Activated CD4-positive, alpha-beta memory T cell treated with anti-CD3 and anti-CD28 coated beads, Interleukin-2, amount 10 ng/mL, durations not matched to agents 7 days and 5 days (primary cell): ENCODE measurements at regions not wholly inside any gene's neighbourhood (a gene's known extent, or its start where the extent isn't known, plus 50 kb on each side); places are given as distances from the start of the nearest gene placed in this dataset.

Experiments
- CTCF ChIA-PET: fragments of 350-600 bp; sonication (Branson Sonifier 250); formaldehyde crosslinking; loops from one replicate; lab custom pipeline; 2021; ENCODE audit warnings: antibody characterized with exemption, inconsistent platforms; lab: Charles Lee
- POLR2A ChIA-PET: fragments of 350-600 bp; sonication (Branson Sonifier 250); formaldehyde crosslinking; loops from one replicate; lab custom pipeline; 2021; ENCODE audit warnings: antibody characterized with exemption; lab: Charles Lee
- DNase-seq: peaks from one replicate; pipeline ENCODE4 v3.0.0-alpha.2; 2020
- H3K27ac Mint-ChIP-seq: one replicate; pipeline ENCODE4 v1.8.0; 2021; ENCODE audit warnings: mild to moderate bottlenecking, mixed read lengths
- H3K27me3 Mint-ChIP-seq: one replicate; pipeline ENCODE4 v1.8.0; 2021; ENCODE audit warnings: mixed read lengths
- H3K36me3 Mint-ChIP-seq: one replicate; pipeline ENCODE4 v1.8.0; 2021; ENCODE audit warnings: low read depth, mixed read lengths
- H3K4me1 Mint-ChIP-seq: one replicate; pipeline ENCODE4 v1.8.0; 2021; ENCODE audit warnings: mixed read lengths
- H3K4me3 Mint-ChIP-seq: one replicate; pipeline ENCODE4 v1.8.0; 2021; ENCODE audit warnings: mild to moderate bottlenecking, mixed read lengths
- H3K9me3 Mint-ChIP-seq: one replicate; pipeline ENCODE4 v1.8.0; 2021; ENCODE audit warnings: mixed read lengths

DNA sequence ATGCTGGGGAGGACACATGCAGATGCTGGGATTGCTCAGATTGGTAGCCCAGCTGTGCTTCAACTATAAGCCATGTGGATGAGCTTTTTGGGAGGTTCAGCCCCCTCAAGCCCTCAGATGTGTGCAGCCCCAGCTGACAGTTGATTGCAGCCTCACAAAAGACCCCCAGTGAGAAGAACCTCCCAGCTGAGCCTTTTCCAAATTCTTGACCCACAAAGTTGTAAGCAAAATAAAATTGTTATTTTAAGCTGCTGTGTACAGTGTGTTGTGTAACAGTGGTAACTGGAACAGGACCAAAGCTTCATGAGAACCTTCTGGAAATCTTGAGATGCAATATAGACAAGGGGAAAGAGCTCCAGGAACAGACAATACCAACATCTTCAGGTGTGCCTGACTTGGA is 156.8 kb upstream of the IRX3 start:
- Mint-ChIP-seq H3K36me3 (no peaks in the 10 kb centered on the region), H3K4me1 (no peaks in the 10 kb centered on the region), H3K27ac (no peak overlapping the region), H3K27me3 (no peaks in the 10 kb centered on the region), H3K4me3 (no peak overlapping the region), H3K9me3 (no peaks in the 10 kb centered on the region)
- CTCF ChIA-PET, result no interaction called here
- POLR2A ChIA-PET, result no interaction called here
- no peak for DNase-seq

GRCh38 chr16:54442864-54443263 is 156.3 kb upstream of the IRX3 start:
- no peaks in the 10 kb centered on the region for H3K4me1 Mint-ChIP-seq
- H3K27me3 Mint-ChIP-seq, result no peaks in the 10 kb centered on the region
- H3K9me3 Mint-ChIP-seq, result no peaks in the 10 kb centered on the region
- CTCF ChIA-PET, result no interaction called here
- no peak for DNase-seq
- no peak overlapping the region for H3K4me3 Mint-ChIP-seq
- H3K27ac Mint-ChIP-seq, result no peak overlapping the region
- POLR2A ChIA-PET, result no interaction called here
- no peaks in the 10 kb centered on the region for H3K36me3 Mint-ChIP-seq

- ChIA-PET POLR2A (no interaction called here), CTCF (no interaction called here)
- DNase-seq, result no peak
- Mint-ChIP-seq H3K4me1 (no peaks in the 10 kb centered on the region), H3K9me3 (peaks cover 3% of the 10 kb centered on the region), H3K4me3 (no peak overlapping the region), H3K36me3 (no peaks in the 10 kb centered on the region), H3K27me3 (no peaks in the 10 kb centered on the region), H3K27ac (no peak overlapping the region)
These were observed 151.9 kb upstream of the IRX3 start for GRCh38 chr16:54438469-54438868.

GRCh38 chr16:54437921-54438320 is 151.3 kb upstream of the IRX3 start:
- DNase-seq, result no peak
- no peaks in the 10 kb centered on the region for H3K36me3 Mint-ChIP-seq
- H3K27ac Mint-ChIP-seq, result no peak overlapping the region
- H3K4me1 Mint-ChIP-seq, result no peaks in the 10 kb centered on the region
- H3K4me3 Mint-ChIP-seq, result no peak overlapping the region
- CTCF ChIA-PET, result no interaction called here
- peaks cover 3% of the 10 kb centered on the region for H3K9me3 Mint-ChIP-seq
- POLR2A ChIA-PET, result no interaction called here
- H3K27me3 Mint-ChIP-seq, result no peaks in the 10 kb centered on the region

- POLR2A ChIA-PET, result no interaction called here
- no peaks in the 10 kb centered on the region for H3K27me3 Mint-ChIP-seq
- H3K36me3 Mint-ChIP-seq, result no peaks in the 10 kb centered on the region
- H3K4me3 Mint-ChIP-seq, result no peak overlapping the region
- H3K27ac Mint-ChIP-seq, result no peak overlapping the region
- no peaks in the 10 kb centered on the region for H3K4me1 Mint-ChIP-seq
- H3K9me3 Mint-ChIP-seq, result peaks cover 3% of the 10 kb centered on the region
- no peak for DNase-seq
- CTCF ChIA-PET, result no interaction called here
These were observed 150.8 kb upstream of the IRX3 start for GRCh38 chr16:54437401-54437800.

DNA sequence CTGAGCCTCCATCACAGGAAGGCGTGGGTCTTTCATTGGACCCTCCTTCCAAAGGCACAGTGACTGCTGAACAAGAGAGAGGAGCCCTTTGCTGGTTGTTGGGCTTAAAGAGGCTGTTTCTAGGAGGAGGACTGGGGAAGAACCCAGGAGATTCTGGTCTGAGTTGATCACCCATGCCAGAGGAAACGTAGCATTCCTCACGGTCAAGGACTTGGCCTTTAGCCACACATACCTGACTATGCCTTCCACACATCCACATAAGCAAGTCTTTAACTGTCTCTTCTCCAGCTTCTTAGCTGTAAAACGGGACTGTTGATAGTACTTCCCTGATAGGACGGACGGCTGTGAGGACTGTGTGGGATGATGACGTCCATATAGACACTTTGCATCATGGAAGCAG is 149.8 kb upstream of the IRX3 start:
- H3K4me1 Mint-ChIP-seq, result peaks cover 2% of the 10 kb centered on the region
- no peak overlapping the region for H3K27ac Mint-ChIP-seq
- no peak for DNase-seq
- H3K4me3 Mint-ChIP-seq, result no peak overlapping the region
- ChIA-PET POLR2A (no interaction called here), CTCF (no interaction called here)
- peaks cover 3% of the 10 kb centered on the region for H3K27me3 Mint-ChIP-seq
- H3K9me3 Mint-ChIP-seq, result peaks cover 3% of the 10 kb centered on the region
- H3K36me3 Mint-ChIP-seq, result no peaks in the 10 kb centered on the region

- CTCF ChIA-PET, result no interaction called here
- DNase-seq, result no peak
- Mint-ChIP-seq H3K36me3 (no peaks in the 10 kb centered on the region), H3K27ac (no peak overlapping the region), H3K4me3 (no peak overlapping the region), H3K9me3 (peaks cover 3% of the 10 kb centered on the region), H3K27me3 (peaks cover 15% of the 10 kb centered on the region), H3K4me1 (peaks cover 10% of the 10 kb centered on the region)
- POLR2A ChIA-PET, result no interaction called here
These were observed 148.3 kb upstream of the IRX3 start for GRCh38 chr16:54434859-54435258.

DNA sequence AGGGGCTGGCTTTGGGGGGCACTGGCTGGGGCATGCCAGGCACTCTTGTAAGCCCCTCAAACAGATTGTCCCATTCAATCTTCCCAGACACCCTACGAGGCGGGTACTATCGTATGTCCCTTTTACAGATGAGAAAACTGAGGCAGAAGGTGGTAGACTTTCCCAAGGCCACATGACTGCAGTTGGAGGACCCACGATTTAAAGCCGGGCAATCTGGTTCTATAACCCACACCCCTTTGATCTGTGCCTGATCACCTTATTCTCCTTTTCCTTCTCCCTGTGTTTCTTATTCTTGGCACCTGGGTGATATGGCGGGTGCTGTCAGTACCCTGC is 146.3 kb upstream of the IRX3 start:
- H3K9me3 Mint-ChIP-seq, result peaks cover 3% of the 10 kb centered on the region
- CTCF ChIA-PET, result no interaction called here
- peaks cover 24% of the 10 kb centered on the region for H3K27me3 Mint-ChIP-seq
- H3K36me3 Mint-ChIP-seq, result no peaks in the 10 kb centered on the region
- POLR2A ChIA-PET, result no interaction called here
- no peak overlapping the region for H3K27ac Mint-ChIP-seq
- peaks cover 10% of the 10 kb centered on the region for H3K4me1 Mint-ChIP-seq
- no peak for DNase-seq
- no peak overlapping the region for H3K4me3 Mint-ChIP-seq

- Mint-ChIP-seq H3K4me3 (no peak overlapping the region), H3K4me1 (peaks cover 10% of the 10 kb centered on the region), H3K9me3 (peaks cover 3% of the 10 kb centered on the region), H3K27me3 (peaks cover 24% of the 10 kb centered on the region), H3K36me3 (no peaks in the 10 kb centered on the region), H3K27ac (no peak overlapping the region)
- DNase-seq, result no peak
- ChIA-PET CTCF (no interaction called here), POLR2A (no interaction called here)
These were observed 145.7 kb upstream of the IRX3 start for GRCh38 chr16:54431997-54432896.

DNA sequence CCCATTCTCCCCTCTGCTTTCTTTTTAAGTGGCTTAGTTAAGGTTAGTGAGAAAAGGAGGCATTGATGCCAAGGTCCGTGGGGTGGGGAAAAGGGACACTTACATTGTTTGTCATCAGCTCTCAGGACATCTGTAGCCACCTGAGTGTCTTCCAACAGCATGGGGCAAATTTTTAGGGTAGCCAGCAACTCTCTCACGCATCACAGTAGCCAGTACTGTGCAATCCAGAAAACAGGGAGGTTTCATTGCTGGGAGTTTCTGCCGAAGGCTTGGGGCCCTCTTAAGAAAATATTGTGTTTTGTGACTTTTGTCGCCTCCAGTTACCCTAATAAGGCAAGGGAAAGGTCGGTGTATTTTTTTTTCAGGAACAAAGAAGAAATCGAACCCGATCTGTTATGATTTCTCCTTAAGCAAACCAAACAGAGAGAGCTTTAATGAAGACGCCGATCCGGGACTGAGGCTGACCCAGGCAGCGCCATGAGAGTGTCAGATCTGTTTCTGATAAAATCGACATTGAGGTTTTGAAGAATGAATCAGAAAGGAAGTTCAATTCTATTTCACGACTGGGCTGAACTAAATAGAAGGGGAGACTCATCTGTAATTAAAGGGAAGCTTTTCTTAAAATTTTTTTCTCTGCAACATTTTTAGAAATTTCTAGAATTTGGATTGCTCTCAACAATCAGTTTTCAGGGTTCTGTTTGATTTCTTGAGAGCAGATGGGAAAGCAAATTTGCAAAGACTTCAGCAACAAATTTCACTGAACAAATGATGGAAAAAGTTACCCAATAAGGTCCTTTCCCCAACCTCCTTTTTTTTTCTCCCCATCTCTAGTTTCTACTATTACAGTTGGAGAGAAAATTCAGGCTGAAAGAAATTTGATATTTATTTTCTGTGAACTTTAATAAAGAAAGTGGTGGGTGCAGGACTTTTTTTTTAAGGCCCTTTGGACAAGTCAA is 144.7 kb upstream of the IRX3 start:
- CTCF ChIA-PET, result no interaction called here
- Mint-ChIP-seq H3K9me3 (peaks cover 3% of the 10 kb centered on the region), H3K27ac (no peak overlapping the region), H3K4me3 (no peak overlapping the region), H3K4me1 (peaks cover 10% of the 10 kb centered on the region), H3K36me3 (no peaks in the 10 kb centered on the region), H3K27me3 (peaks cover 24% of the 10 kb centered on the region)
- POLR2A ChIA-PET, result no interaction called here
- DNase-seq, result no peak

GRCh38 chr16:54430491-54431030 is 144.0 kb upstream of the IRX3 start:
- H3K27me3 Mint-ChIP-seq, result peaks cover 24% of the 10 kb centered on the region
- no peak overlapping the region for H3K4me3 Mint-ChIP-seq
- peaks cover 10% of the 10 kb centered on the region for H3K4me1 Mint-ChIP-seq
- ChIA-PET CTCF (no interaction called here), POLR2A (no interaction called here)
- H3K27ac Mint-ChIP-seq, result no peak overlapping the region
- no peaks in the 10 kb centered on the region for H3K36me3 Mint-ChIP-seq
- no peak for DNase-seq
- H3K9me3 Mint-ChIP-seq, result peaks cover 3% of the 10 kb centered on the region

- Mint-ChIP-seq H3K27ac (no peak overlapping the region), H3K36me3 (no peaks in the 10 kb centered on the region), H3K4me3 (no peak overlapping the region), H3K9me3 (no peaks in the 10 kb centered on the region), H3K27me3 (peaks cover 24% of the 10 kb centered on the region), H3K4me1 (peaks cover 10% of the 10 kb centered on the region)
- CTCF ChIA-PET, result no interaction called here
- POLR2A ChIA-PET, result no interaction called here
- DNase-seq, result no peak
These were observed 142.4 kb upstream of the IRX3 start for GRCh38 chr16:54429029-54429428.

DNA sequence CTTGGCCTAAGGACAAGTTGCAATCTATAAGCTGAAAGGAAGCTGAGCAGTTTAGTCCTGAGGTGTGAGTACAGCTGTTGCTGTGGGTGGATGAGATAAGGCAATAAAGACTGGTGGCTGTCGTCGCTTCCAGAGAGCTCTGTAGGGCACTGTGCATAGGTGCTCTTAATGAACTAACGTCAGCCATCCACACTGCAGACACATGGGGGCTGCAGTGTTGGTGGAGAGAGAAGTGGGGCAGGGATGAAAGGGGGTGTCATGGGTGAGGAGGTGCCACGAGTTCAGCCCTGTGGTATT is 139.9 kb upstream of the IRX3 start:
- Mint-ChIP-seq H3K27me3 (peaks cover 22% of the 10 kb centered on the region), H3K36me3 (no peaks in the 10 kb centered on the region), H3K27ac (no peak overlapping the region), H3K4me1 (peaks cover 9% of the 10 kb centered on the region), H3K9me3 (no peaks in the 10 kb centered on the region), H3K4me3 (no peak overlapping the region)
- CTCF ChIA-PET, result no interaction called here
- POLR2A ChIA-PET, result no interaction called here
- DNase-seq, result no peak
